OCI-LY7 (cell line): ENCODE measurements at regions not wholly inside any gene's neighbourhood (a gene's known extent, or its start where the extent isn't known, plus 50 kb on each side); places are given as distances from the start of the nearest gene placed in this dataset.

Experiments
- BruUV-seq: library from RNA; stranded (reverse); fragments of 400-500 nt; replicated peaks from 2 replicates; lab custom pipeline; 2021; lab: Mats Ljungman, UMichigan
- CTCF ChIA-PET: fragments of 300-600 bp; sonication (Branson Sonifier 250); formaldehyde crosslinking; loops from one replicate; lab custom pipeline; 2022; ENCODE audit warnings: antibody characterized with exemption; ENCODE audit not compliant: unreplicated experiment; lab: Charles Lee
- POLR2A ChIA-PET: fragments of 300-600 bp; sonication (Branson Sonifier 250); formaldehyde crosslinking; loops from one replicate; lab custom pipeline; 2022; ENCODE audit warnings: antibody characterized with exemption; lab: Charles Lee
- DNase-seq: peaks from one replicate; pipeline ENCODE4 v3.0.0-alpha.2; 2015; ENCODE audit warnings: low spot score
- H2AFZ ChIP-seq: fragments of 200-600 bp; sonication (generic), shearing (Covaris generic); 2 replicates; pipeline ENCODE4 v1.6.1; 2014; ENCODE audit warnings: mild to moderate bottlenecking, antibody characterized with exemption, low read length, moderate library complexity
- H3K27ac ChIP-seq: fragments of 200-600 bp; sonication (generic); 2 replicates; pipeline ENCODE4 v1.5.1; 2014; ENCODE audit warnings: mixed run types, low read depth, mild to moderate bottlenecking, moderate library complexity, low read length, inconsistent platforms; ENCODE audit not compliant: poor library complexity, severe bottlenecking
- H3K36me3 ChIP-seq: fragments of 200-600 bp; sonication (generic); 2 replicates; pipeline ENCODE4 v1.6.1; 2014; ENCODE audit warnings: mild to moderate bottlenecking, antibody characterized with exemption, low read length, moderate library complexity, mixed read lengths; ENCODE audit not compliant: insufficient read depth
- H3K4me1 ChIP-seq: fragments of 200-600 bp; sonication (generic); 2 replicates; pipeline ENCODE4 v1.5.1; 2014; ENCODE audit warnings: mild to moderate bottlenecking, low read length; ENCODE audit not compliant: insufficient read depth, poor library complexity, severe bottlenecking
- H3K4me2 ChIP-seq: fragments of 200-600 bp; sonication (generic); 2 replicates; pipeline ENCODE4 v1.6.1; 2014; ENCODE audit warnings: mild to moderate bottlenecking, low read length
- H3K4me3 ChIP-seq: fragments of 200-600 bp; sonication (generic); 2 replicates; pipeline ENCODE4 v1.5.1; 2014; ENCODE audit warnings: mild to moderate bottlenecking, low read depth, low read length; ENCODE audit not compliant: poor library complexity, severe bottlenecking
- H3K79me2 ChIP-seq: fragments of 200-600 bp; sonication (generic); 2 replicates; pipeline ENCODE4 v1.6.1; 2016; ENCODE audit warnings: low read depth, mild to moderate bottlenecking, low read length, moderate library complexity, mixed read lengths; ENCODE audit not compliant: insufficient read depth
- H3K9me2 ChIP-seq: fragments of 200-600 bp; sonication (generic); 2 replicates; pipeline ENCODE4 v1.6.1; 2016; ENCODE audit warnings: mild to moderate bottlenecking, low read length, mixed read lengths; ENCODE audit not compliant: insufficient read depth
- H3K9me3 ChIP-seq: fragments of 200-600 bp; sonication (generic); 2 replicates; pipeline ENCODE4 v1.6.1; 2014; ENCODE audit warnings: mild to moderate bottlenecking, mixed run types, low read length, mixed read lengths
- H4K20me1 ChIP-seq: fragments of 200-600 bp; sonication (generic); 2 replicates; pipeline ENCODE4 v1.6.1; 2014; ENCODE audit warnings: mild to moderate bottlenecking, antibody characterized with exemption, low read length, moderate library complexity, mixed read lengths; ENCODE audit not compliant: insufficient read depth
- EZH2phosphoT487 ChIP-seq: fragments of 200-600 bp; sonication (generic); IDR thresholded peaks from 2 replicates; pipeline ENCODE4 v1.6.1; 2018; ENCODE audit warnings: low read depth, borderline replicate concordance, mild to moderate bottlenecking, mixed run types, antibody characterized with exemption, low read length, moderate library complexity, mixed read lengths
- intact Hi-C: fragments of 100-400 bp; cut with micrococcal nuclease; formaldehyde crosslinking; loops from one replicate; pipeline ENCODE4 v1.10.0; 2022; ENCODE audit not compliant: unreplicated experiment
- TF ChIP-seq, protein P1 (sequence below): fragments of 200-600 bp; sonication (generic); conservative IDR thresholded peaks from 2 replicates; pipeline ENCODE4 v1.5.1; 2014; ENCODE audit warnings: mild to moderate bottlenecking, antibody characterized with exemption, low read length, moderate library complexity, mixed read lengths

DNA sequence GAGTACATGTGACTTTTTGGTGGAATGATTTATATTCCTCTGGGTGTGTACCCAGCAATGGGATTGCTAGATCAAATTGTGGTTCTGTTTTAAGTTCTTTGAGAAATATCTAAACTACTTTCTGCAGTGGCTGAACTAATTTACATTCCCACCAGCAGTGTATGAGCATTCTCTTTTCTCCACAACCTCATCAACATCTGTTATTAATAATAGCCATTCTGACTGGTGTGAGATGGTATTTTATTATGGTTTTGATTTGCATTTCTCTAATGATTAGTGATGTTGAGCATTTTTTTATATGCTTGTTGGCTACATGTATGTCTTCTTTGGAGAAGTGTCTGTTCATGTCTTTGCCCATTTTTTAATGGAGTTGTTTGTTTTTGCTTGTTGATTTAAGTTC, 267.4 kb upstream of the NT5C1B start:
- Histone ChIP-seq H3K4me3 (no peak overlapping the region), H4K20me1 (no peaks in the 10 kb centered on the region), H3K4me1 (no peaks in the 10 kb centered on the region), H3K9me2 (no peaks in the 10 kb centered on the region), H2AFZ (no peak overlapping the region), H3K79me2 (no peaks in the 10 kb centered on the region), H3K9me3 (no peaks in the 10 kb centered on the region), H3K36me3 (no peaks in the 10 kb centered on the region), H3K4me2 (no peak overlapping the region), H3K27ac (no peak overlapping the region)
- intact Hi-C loops = no loop called here
- no peak for DNase-seq
- ChIA-PET POLR2A (interaction anchor here (1.1 to 2.5 kb wide), 2 partner anchors 47 to 86 kb away, joined by 3 to 7 read pairs; no protein-coding TSS in a partner anchor), CTCF (no interaction called here)
- TF ChIP-seq, protein P1, sequence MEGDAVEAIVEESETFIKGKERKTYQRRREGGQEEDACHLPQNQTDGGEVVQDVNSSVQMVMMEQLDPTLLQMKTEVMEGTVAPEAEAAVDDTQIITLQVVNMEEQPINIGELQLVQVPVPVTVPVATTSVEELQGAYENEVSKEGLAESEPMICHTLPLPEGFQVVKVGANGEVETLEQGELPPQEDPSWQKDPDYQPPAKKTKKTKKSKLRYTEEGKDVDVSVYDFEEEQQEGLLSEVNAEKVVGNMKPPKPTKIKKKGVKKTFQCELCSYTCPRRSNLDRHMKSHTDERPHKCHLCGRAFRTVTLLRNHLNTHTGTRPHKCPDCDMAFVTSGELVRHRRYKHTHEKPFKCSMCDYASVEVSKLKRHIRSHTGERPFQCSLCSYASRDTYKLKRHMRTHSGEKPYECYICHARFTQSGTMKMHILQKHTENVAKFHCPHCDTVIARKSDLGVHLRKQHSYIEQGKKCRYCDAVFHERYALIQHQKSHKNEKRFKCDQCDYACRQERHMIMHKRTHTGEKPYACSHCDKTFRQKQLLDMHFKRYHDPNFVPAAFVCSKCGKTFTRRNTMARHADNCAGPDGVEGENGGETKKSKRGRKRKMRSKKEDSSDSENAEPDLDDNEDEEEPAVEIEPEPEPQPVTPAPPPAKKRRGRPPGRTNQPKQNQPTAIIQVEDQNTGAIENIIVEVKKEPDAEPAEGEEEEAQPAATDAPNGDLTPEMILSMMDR = no peak
- no peak for TF ChIP-seq EZH2phosphoT487
- no TSS peak for BruUV-seq

DNA sequence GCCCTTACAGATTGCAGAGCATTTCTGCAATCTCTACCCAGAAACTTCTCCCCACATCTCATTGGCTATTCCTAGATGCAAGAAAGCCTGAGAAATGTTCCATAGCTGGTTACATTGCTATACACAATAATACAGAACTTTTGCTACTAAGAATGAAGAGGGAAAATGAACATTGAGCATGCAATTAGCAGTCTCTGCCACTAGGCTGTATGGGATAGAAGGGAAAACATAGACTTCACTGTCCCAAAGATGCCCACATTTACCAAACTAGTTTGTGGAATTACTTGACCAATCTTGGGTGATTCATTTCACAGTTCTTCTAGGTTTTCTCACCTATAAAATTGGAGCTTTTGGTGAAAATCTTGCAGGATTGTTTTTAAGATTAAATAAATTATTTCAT, 265.7 kb upstream of the NT5C1B start:
- Histone ChIP-seq H3K9me3 (no peaks in the 10 kb centered on the region), H3K4me2 (no peak overlapping the region), H3K27ac (no peak overlapping the region), H2AFZ (no peak overlapping the region), H3K4me3 (no peak overlapping the region), H3K9me2 (no peaks in the 10 kb centered on the region), H3K4me1 (no peaks in the 10 kb centered on the region), H3K79me2 (no peaks in the 10 kb centered on the region), H3K36me3 (no peaks in the 10 kb centered on the region), H4K20me1 (no peaks in the 10 kb centered on the region)
- CTCF ChIA-PET = interaction anchor here (0.5 kb wide), 1 partner anchor 494 kb away, joined by 3 read pairs; no protein-coding TSS in a partner anchor
- DNase-seq = no peak
- intact Hi-C loops = no loop called here
- POLR2A ChIA-PET = interaction anchor here (0.6 to 2.5 kb wide), 9 partner anchors 9 to 226 kb away, joined by 3 to 9 read pairs (median 3); no protein-coding TSS in a partner anchor
- BruUV-seq = no TSS peak
- TF ChIP-seq, protein P1 = peak; percentile 62
- no peak for TF ChIP-seq EZH2phosphoT487

DNA sequence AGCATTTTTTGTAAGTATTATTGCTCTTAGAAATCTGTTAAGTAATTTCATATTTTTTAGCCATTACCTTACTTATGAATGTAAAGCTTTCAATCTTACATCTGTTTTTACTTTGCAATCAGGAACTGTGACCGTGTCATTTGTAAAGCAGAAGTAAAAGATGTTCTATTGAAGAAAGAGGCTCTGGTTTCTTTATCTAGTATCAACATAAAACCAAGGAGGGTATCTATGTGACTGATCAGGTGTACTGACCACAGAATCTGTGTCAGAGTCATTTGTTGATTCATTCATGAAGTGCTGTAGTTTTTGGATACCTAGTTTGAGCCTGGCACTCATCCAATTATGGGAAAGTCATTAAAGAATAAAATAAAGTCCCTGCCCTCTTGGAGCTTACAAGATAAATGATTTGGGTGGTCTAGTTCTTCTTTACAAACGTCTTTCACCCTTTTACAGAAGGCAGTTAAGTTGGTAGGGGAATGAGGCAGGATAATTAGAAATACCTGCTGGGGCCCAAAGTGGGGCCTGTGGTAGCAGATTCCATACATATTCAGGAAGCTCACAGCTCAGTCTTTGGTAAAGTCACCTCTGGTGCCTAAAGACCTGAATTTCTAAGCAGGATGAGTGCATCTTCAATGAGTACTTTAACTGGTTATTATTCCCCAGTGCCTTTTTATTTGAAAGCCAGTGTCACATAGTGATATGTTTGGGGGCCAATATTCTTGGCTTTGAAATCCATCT, 260.6 kb upstream of the NT5C1B start:
- Histone ChIP-seq H3K79me2 (no peaks in the 10 kb centered on the region), H2AFZ (no peak overlapping the region), H3K9me2 (no peaks in the 10 kb centered on the region), H3K4me2 (no peak overlapping the region), H3K36me3 (no peaks in the 10 kb centered on the region), H3K9me3 (no peaks in the 10 kb centered on the region), H3K4me1 (no peaks in the 10 kb centered on the region), H3K27ac (no peak overlapping the region), H4K20me1 (no peaks in the 10 kb centered on the region), H3K4me3 (no peak overlapping the region)
- DNase-seq = no peak
- CTCF ChIA-PET = no interaction called here
- BruUV-seq = no TSS peak
- intact Hi-C loops = no loop called here
- POLR2A ChIA-PET = no interaction called here
- no peak for TF ChIP-seq EZH2phosphoT487
- TF ChIP-seq, protein P1 = no peak
